Endometrium (tissue), 2 donors: ENCODE measurements at regions not wholly inside any gene's neighbourhood (a gene's known extent, or its start where the extent isn't known, plus 50 kb on each side); places are given as distances from the start of the nearest gene placed in this dataset.
"Not testable (repeated sequence)": the region's sequence is repeated elsewhere in the genome, so short reads cannot be mapped to it uniquely, and the experiment has no call there.

Experiments used
- FAIRE-seq: peaks from 2 replicates; lab custom pipeline; 2012; peaks lifted over from hg19 to GRCh38; lab: Jason Lieb, UNC
- donor health status: control.
- donor health status: control.

- no peak for FAIRE-seq
Observed at GRCh38 chr3:176328666-176329065, 868.6 kb downstream of the TBL1XR1 start.

GRCh38 chr3:176328198-176328597 lies 869.1 kb downstream of the TBL1XR1 start:
- FAIRE-seq: no peak

GRCh38 chr3:176326894-176327490 lies 870.3 kb downstream of the TBL1XR1 start:
- not testable (repeated sequence) for FAIRE-seq

GRCh38 chr3:176321532-176321931 lies 875.8 kb downstream of the TBL1XR1 start:
- FAIRE-seq: not testable (repeated sequence)

- FAIRE-seq: no peak
Observed at GRCh38 chr3:176321099-176321498, 876.2 kb downstream of the TBL1XR1 start.

GRCh38 chr3:176313426-176313825 lies 883.9 kb downstream of the TBL1XR1 start:
- FAIRE-seq: no peak

GRCh38 chr3:176310641-176311040 lies 886.6 kb downstream of the TBL1XR1 start:
- FAIRE-seq: no peak

- no peak for FAIRE-seq
Observed at GRCh38 chr3:176302271-176302670, 895.0 kb downstream of the TBL1XR1 start.

- FAIRE-seq: no peak
Observed at GRCh38 chr3:176296066-176296597, 901.1 kb downstream of the TBL1XR1 start.

GRCh38 chr3:176293276-176293675 lies 904.0 kb downstream of the TBL1XR1 start:
- no peak for FAIRE-seq

GRCh38 chr3:176286476-176287085 lies 910.7 kb downstream of the TBL1XR1 start:
- no peak for FAIRE-seq

- no peak for FAIRE-seq
Observed at GRCh38 chr3:176275538-176275937, 921.7 kb downstream of the TBL1XR1 start.

GRCh38 chr3:176275113-176275512 lies 922.2 kb downstream of the TBL1XR1 start:
- no peak for FAIRE-seq

- FAIRE-seq: no peak
Observed at GRCh38 chr3:176274161-176274560, 923.1 kb downstream of the TBL1XR1 start.

- no peak for FAIRE-seq
Observed at GRCh38 chr3:176262071-176262470, 935.2 kb downstream of the TBL1XR1 start.

GRCh38 chr3:176247191-176247590 lies 950.1 kb downstream of the TBL1XR1 start:
- FAIRE-seq: no peak

- FAIRE-seq: no peak
Observed at GRCh38 chr3:176219970-176220369, 977.3 kb downstream of the TBL1XR1 start.

GRCh38 chr3:176214758-176215157 lies 982.5 kb downstream of the TBL1XR1 start:
- FAIRE-seq: no peak

- FAIRE-seq: not testable (repeated sequence)
Observed at GRCh38 chr3:176213314-176213713, 984.0 kb downstream of the TBL1XR1 start.

GRCh38 chr3:176208915-176209314 lies 988.4 kb downstream of the TBL1XR1 start:
- FAIRE-seq: no peak

- FAIRE-seq: no peak
Observed at GRCh38 chr3:176208283-176208682, 989.0 kb downstream of the TBL1XR1 start.

GRCh38 chr3:176206809-176207208 lies 990.5 kb downstream of the TBL1XR1 start:
- no peak for FAIRE-seq

GRCh38 chr3:176202652-176203051 lies 994.6 kb downstream of the TBL1XR1 start:
- FAIRE-seq: no peak
